ENCODE measurements at regions not wholly inside any gene's neighbourhood (a gene's known extent, or its start where the extent isn't known, plus 50 kb on each side); places are given as distances from the start of the nearest gene placed in this dataset.
A peak's percentile ranks its signal among the peaks of the same experiment; 100 is the strongest.

GRCh38 chr6:117167520-117168271 is 97.7 kb upstream of the VGLL2 start:
- DNase-seq (ENCODE audit: low spot score, unreplicated experiment), result no peak
- Mint-ChIP-seq H3K4me1 (ENCODE audit: low read depth) (peaks cover 10% of the 10 kb centered on the region), H3K27me3 (no peaks in the 10 kb centered on the region), H3K4me3 (ENCODE audit: low read depth) (no peak overlapping the region), H3K36me3 (ENCODE audit: insufficient read depth) (no peaks in the 10 kb centered on the region), H3K27ac (no peak overlapping the region), H3K9me3 (ENCODE audit: low read depth) (no peaks in the 10 kb centered on the region)
- peak; percentile 32 for TF ChIP-seq CTCF (IDR thresholded peaks at IDR 0.05; ENCODE audit: unreplicated experiment)

GRCh38 chr6:117168296-117169063 is 96.9 kb upstream of the VGLL2 start:
- no peaks in the 10 kb centered on the region for H3K9me3 Mint-ChIP-seq (ENCODE audit: low read depth)
- H3K4me1 Mint-ChIP-seq (ENCODE audit: low read depth), result peaks cover 10% of the 10 kb centered on the region
- no peak for DNase-seq (ENCODE audit: low spot score, unreplicated experiment)
- H3K27me3 Mint-ChIP-seq, result no peaks in the 10 kb centered on the region
- no peak overlapping the region for H3K27ac Mint-ChIP-seq
- no peak for TF ChIP-seq CTCF (IDR thresholded peaks at IDR 0.05; ENCODE audit: unreplicated experiment)
- no peak overlapping the region for H3K4me3 Mint-ChIP-seq (ENCODE audit: low read depth)
- H3K36me3 Mint-ChIP-seq (ENCODE audit: insufficient read depth), result no peaks in the 10 kb centered on the region

- no peak overlapping the region for H3K27ac Mint-ChIP-seq
- no peaks in the 10 kb centered on the region for H3K9me3 Mint-ChIP-seq (ENCODE audit: low read depth)
- H3K4me1 Mint-ChIP-seq (ENCODE audit: low read depth), result peaks cover 10% of the 10 kb centered on the region
- TF ChIP-seq CTCF (IDR thresholded peaks at IDR 0.05; ENCODE audit: unreplicated experiment), result no peak
- H3K27me3 Mint-ChIP-seq, result no peaks in the 10 kb centered on the region
- no peaks in the 10 kb centered on the region for H3K36me3 Mint-ChIP-seq (ENCODE audit: insufficient read depth)
- H3K4me3 Mint-ChIP-seq (ENCODE audit: low read depth), result no peak overlapping the region
- no peak for DNase-seq (ENCODE audit: low spot score, unreplicated experiment)
These were observed 96.2 kb upstream of the VGLL2 start for GRCh38 chr6:117169064-117169665.

- TF ChIP-seq CTCF (IDR thresholded peaks at IDR 0.05; ENCODE audit: unreplicated experiment), result no peak
- H3K4me3 Mint-ChIP-seq (ENCODE audit: low read depth), result no peak overlapping the region
- H3K9me3 Mint-ChIP-seq (ENCODE audit: low read depth), result no peaks in the 10 kb centered on the region
- no peak for DNase-seq (ENCODE audit: low spot score, unreplicated experiment)
- H3K36me3 Mint-ChIP-seq (ENCODE audit: insufficient read depth), result no peaks in the 10 kb centered on the region
- H3K27ac Mint-ChIP-seq, result no peak overlapping the region
- H3K4me1 Mint-ChIP-seq (ENCODE audit: low read depth), result peaks cover 10% of the 10 kb centered on the region
- H3K27me3 Mint-ChIP-seq, result no peaks in the 10 kb centered on the region
These were observed 95.5 kb upstream of the VGLL2 start for GRCh38 chr6:117169781-117170281.

GRCh38 chr6:117174835-117175360 is 90.5 kb upstream of the VGLL2 start:
- Mint-ChIP-seq H3K4me3 (ENCODE audit: low read depth) (no peak overlapping the region), H3K36me3 (ENCODE audit: insufficient read depth) (no peaks in the 10 kb centered on the region), H3K27me3 (no peaks in the 10 kb centered on the region), H3K9me3 (ENCODE audit: low read depth) (peaks cover 27% of the 10 kb centered on the region), H3K27ac (no peak overlapping the region), H3K4me1 (ENCODE audit: low read depth) (no peaks in the 10 kb centered on the region)
- DNase-seq (ENCODE audit: low spot score, unreplicated experiment), result no peak
- no peak for TF ChIP-seq CTCF (IDR thresholded peaks at IDR 0.05; ENCODE audit: unreplicated experiment)

Measured in progenitor cell of endocrine pancreas (in vitro differentiated cells).